ENCODE measurements at regions not wholly inside any gene's neighbourhood (a gene's known extent, or its start where the extent isn't known, plus 50 kb on each side); places are given as distances from the start of the nearest gene placed in this dataset.

DNA sequence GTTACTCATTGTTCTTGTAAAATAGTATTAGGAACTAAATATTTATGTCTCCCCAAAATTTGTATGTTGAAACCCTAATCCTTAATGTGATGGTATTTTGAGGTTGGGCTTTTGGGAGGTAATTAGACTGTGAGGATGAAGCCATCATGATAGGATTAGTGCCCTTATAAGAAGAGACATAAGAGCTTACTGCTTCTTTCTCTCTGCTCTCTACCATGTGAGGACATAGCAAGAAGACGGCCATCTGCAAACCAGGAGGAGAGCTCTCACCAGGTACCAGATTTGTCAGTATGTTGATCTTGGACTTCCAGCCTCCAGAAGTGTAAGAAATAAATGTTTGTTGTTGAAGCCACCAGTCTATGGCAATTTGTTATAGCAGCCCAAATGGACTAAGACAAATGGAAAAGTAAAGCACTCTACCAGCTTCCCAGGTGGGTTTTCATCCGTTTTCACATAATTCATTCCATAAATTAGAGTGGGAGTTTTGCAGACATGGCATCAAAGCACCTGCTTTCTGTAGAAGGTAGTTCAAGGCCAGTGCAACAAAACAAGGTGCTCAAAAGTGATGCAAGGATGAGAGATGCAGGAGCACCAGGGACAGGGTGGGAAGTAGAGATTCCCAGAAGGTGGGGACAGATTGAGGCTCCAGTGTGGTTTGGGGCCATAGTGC lies 70.7 kb downstream of the MYCN start:
- no peak for DNase-seq
- TF ChIP-seq, protein P1, sequence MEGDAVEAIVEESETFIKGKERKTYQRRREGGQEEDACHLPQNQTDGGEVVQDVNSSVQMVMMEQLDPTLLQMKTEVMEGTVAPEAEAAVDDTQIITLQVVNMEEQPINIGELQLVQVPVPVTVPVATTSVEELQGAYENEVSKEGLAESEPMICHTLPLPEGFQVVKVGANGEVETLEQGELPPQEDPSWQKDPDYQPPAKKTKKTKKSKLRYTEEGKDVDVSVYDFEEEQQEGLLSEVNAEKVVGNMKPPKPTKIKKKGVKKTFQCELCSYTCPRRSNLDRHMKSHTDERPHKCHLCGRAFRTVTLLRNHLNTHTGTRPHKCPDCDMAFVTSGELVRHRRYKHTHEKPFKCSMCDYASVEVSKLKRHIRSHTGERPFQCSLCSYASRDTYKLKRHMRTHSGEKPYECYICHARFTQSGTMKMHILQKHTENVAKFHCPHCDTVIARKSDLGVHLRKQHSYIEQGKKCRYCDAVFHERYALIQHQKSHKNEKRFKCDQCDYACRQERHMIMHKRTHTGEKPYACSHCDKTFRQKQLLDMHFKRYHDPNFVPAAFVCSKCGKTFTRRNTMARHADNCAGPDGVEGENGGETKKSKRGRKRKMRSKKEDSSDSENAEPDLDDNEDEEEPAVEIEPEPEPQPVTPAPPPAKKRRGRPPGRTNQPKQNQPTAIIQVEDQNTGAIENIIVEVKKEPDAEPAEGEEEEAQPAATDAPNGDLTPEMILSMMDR (IDR thresholded peaks at IDR 0.05; ENCODE audit: partially characterized antibody, unreplicated experiment), result no peak
- no peaks in the 10 kb centered on the region for H3K36me3 Mint-ChIP-seq (ENCODE audit: unreplicated experiment)
- no peak overlapping the region for H3K4me3 Mint-ChIP-seq (ENCODE audit: unreplicated experiment)
- peaks cover 7% of the 10 kb centered on the region for H3K9me3 Mint-ChIP-seq (ENCODE audit: unreplicated experiment)
- peaks cover 23% of the 10 kb centered on the region for H3K4me1 Mint-ChIP-seq (ENCODE audit: low read depth, unreplicated experiment)
- peaks cover 3% of the 10 kb centered on the region for H3K27me3 Mint-ChIP-seq (ENCODE audit: unreplicated experiment)
- H3K27ac Mint-ChIP-seq (ENCODE audit: unreplicated experiment), result no peak overlapping the region

DNA sequence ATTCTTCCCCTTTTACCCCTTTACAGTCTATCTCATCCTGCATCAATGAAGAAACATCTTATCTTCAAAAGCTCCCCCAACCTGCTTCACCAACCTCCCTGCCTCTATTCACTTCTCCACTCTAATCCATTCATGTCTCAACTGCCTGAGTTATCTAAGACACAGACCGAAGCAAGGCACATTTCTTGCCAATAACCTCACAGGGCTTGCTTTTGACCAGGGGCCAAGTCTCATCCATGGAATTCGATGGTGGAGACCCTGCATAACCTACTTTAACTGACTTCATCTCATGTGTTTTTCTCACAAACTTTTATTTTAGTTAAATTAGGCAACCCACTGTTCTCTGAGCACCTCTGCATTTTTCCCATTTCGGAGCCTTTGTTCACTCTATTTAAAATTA lies 69.7 kb downstream of the MYCN start:
- Mint-ChIP-seq H3K4me1 (ENCODE audit: low read depth, unreplicated experiment) (peaks cover 23% of the 10 kb centered on the region), H3K27me3 (ENCODE audit: unreplicated experiment) (peaks cover 4% of the 10 kb centered on the region), H3K4me3 (ENCODE audit: unreplicated experiment) (no peak overlapping the region), H3K36me3 (ENCODE audit: unreplicated experiment) (no peaks in the 10 kb centered on the region), H3K9me3 (ENCODE audit: unreplicated experiment) (peaks cover 8% of the 10 kb centered on the region), H3K27ac (ENCODE audit: unreplicated experiment) (no peak overlapping the region)
- DNase-seq, result no peak
- TF ChIP-seq, protein P1 (IDR thresholded peaks at IDR 0.05; ENCODE audit: partially characterized antibody, unreplicated experiment), result no peak

DNA sequence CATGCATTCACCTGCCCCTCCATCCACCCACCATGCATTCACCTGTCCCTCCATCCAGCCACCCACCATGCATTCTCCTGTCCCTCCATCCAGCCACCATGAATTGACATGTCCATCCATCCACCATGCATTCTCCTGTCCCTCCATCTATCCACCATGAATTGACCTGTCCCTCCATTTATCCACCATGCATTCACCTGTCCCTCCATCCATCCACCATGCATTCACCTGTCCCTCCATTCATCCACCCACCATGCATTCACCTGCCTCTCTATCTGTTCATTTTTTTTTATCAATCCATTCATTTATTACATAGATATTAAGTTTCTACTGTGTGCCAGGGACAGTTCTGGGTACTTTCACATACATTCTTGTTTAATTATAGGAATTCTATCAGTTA lies 69.2 kb downstream of the MYCN start:
- Mint-ChIP-seq H3K27me3 (ENCODE audit: unreplicated experiment) (peaks cover 5% of the 10 kb centered on the region), H3K4me1 (ENCODE audit: low read depth, unreplicated experiment) (peaks cover 20% of the 10 kb centered on the region), H3K36me3 (ENCODE audit: unreplicated experiment) (no peaks in the 10 kb centered on the region), H3K4me3 (ENCODE audit: unreplicated experiment) (no peak overlapping the region), H3K27ac (ENCODE audit: unreplicated experiment) (no peak overlapping the region), H3K9me3 (ENCODE audit: unreplicated experiment) (peaks cover 8% of the 10 kb centered on the region)
- no peak for DNase-seq
- TF ChIP-seq, protein P1 (IDR thresholded peaks at IDR 0.05; ENCODE audit: partially characterized antibody, unreplicated experiment), result no peak

DNA sequence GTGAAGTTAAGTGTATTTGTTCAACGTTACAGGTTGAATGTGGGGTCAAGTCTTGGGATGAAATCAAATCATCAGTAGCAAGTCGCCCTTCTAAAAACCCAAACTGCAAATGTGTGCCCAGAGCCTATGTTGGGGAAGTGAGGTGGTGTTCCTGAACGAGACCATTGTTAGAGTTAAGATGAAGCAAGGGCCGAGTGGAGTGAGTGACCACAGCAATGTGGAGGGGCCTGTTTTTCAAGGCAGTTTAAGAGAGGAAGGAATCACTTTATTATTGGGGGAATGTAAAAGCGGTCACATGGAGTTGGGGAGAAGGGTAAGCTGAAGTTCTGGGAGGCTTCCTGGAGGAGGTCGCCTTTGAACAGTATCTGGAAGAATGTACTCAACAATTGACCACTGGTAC lies 68.5 kb downstream of the MYCN start:
- Mint-ChIP-seq H3K36me3 (ENCODE audit: unreplicated experiment) (no peaks in the 10 kb centered on the region), H3K27ac (ENCODE audit: unreplicated experiment) (no peak overlapping the region), H3K27me3 (ENCODE audit: unreplicated experiment) (peaks cover 5% of the 10 kb centered on the region), H3K9me3 (ENCODE audit: unreplicated experiment) (peaks cover 9% of the 10 kb centered on the region), H3K4me3 (ENCODE audit: unreplicated experiment) (no peak overlapping the region), H3K4me1 (ENCODE audit: low read depth, unreplicated experiment) (peaks cover 14% of the 10 kb centered on the region)
- no peak for DNase-seq
- TF ChIP-seq, protein P1 (IDR thresholded peaks at IDR 0.05; ENCODE audit: partially characterized antibody, unreplicated experiment), result no peak

DNA sequence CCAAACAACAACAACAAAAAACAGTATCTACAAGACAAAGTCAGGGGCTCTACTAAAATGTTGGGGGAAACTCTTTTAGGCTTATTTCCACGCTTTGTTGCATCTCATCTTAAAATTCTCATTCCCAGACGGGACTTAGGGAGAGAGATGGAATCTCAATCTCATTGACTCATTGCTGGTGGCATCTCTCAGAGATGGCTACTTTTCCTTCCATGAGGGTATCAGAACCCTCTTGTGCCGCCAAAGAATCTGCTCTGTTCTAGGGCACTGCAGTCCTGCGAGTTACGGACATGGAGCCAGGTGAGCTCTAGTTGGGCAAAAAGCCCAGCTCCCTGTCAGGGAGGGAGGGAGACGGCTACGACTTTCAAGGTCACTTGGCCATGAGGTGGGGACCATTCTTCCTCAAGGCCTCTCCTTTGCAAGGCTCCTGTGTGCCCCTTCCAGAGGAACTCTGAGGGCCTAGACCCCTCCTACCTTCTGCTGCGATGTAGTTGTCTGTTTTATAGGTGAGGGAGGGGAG lies 68.0 kb downstream of the MYCN start:
- no peak overlapping the region for H3K27ac Mint-ChIP-seq (ENCODE audit: unreplicated experiment)
- peaks cover 3% of the 10 kb centered on the region for H3K27me3 Mint-ChIP-seq (ENCODE audit: unreplicated experiment)
- H3K36me3 Mint-ChIP-seq (ENCODE audit: unreplicated experiment), result no peaks in the 10 kb centered on the region
- TF ChIP-seq, protein P1 (IDR thresholded peaks at IDR 0.05; ENCODE audit: partially characterized antibody, unreplicated experiment), result no peak
- no peak for DNase-seq
- peaks cover 9% of the 10 kb centered on the region for H3K4me1 Mint-ChIP-seq (ENCODE audit: low read depth, unreplicated experiment)
- H3K4me3 Mint-ChIP-seq (ENCODE audit: unreplicated experiment), result no peak overlapping the region
- peaks cover 9% of the 10 kb centered on the region for H3K9me3 Mint-ChIP-seq (ENCODE audit: unreplicated experiment)
